ENCODE measurements at regions not wholly inside any gene's neighbourhood (a gene's known extent, or its start where the extent isn't known, plus 50 kb on each side); places are given as distances from the start of the nearest gene placed in this dataset.

GRCh38 chr20:57089699-57090144 is 176.7 kb downstream of the BMP7 start:
- peak; percentile 90 for TF ChIP-seq SMC3 (conservative IDR thresholded peaks at IDR 0.05; ENCODE audit: poor library complexity)
- TF ChIP-seq CTCF (IDR thresholded peaks at IDR 0.05; ENCODE audit: poor library complexity, severe bottlenecking) = peak; percentile 79
- TF ChIP-seq REST (IDR thresholded peaks at IDR 0.05; ENCODE audit: borderline replicate concordance) = no peak
- TF ChIP-seq RAD21 (conservative IDR thresholded peaks at IDR 0.05) = peak; percentile 80
- no peak for TF ChIP-seq EP300 (conservative IDR thresholded peaks at IDR 0.05; ENCODE audit: poor library complexity, severe bottlenecking)
- TF ChIP-seq EZH2 (IDR thresholded peaks at IDR 0.05; ENCODE audit: borderline replicate concordance, insufficient read depth, low read length, poor library complexity, severe bottlenecking) = no peak
- no peak for TF ChIP-seq POLR2AphosphoS5 (IDR thresholded peaks at IDR 0.05)
